Endothelial cell of umbilical vein (primary cell): ENCODE measurements at regions not wholly inside any gene's neighbourhood (a gene's known extent, or its start where the extent isn't known, plus 50 kb on each side); places are given as distances from the start of the nearest gene placed in this dataset.
A peak's percentile ranks its signal among the peaks of the same experiment; 100 is the strongest.

Source experiments
- BruUV-seq: library from RNA; stranded (reverse); fragments of 400-500 nt; replicated peaks from 2 replicates; lab custom pipeline; 2021; lab: Mats Ljungman, UMichigan
- CTCF ChIA-PET: fragments of 300-600, 350-600 bp; sonication (Branson Sonifier 250); formaldehyde crosslinking; loops from one replicate; lab custom pipeline; 2021; ENCODE audit warnings: antibody characterized with exemption, inconsistent platforms; lab: Charles Lee
- POLR2A ChIA-PET: fragments of 300-600, 350-600 bp; sonication (Branson Sonifier 250); formaldehyde crosslinking; loops from one replicate; lab custom pipeline; 2021; ENCODE audit warnings: antibody characterized with exemption, inconsistent platforms; lab: Charles Lee
- DNase-seq: peaks from one replicate; pipeline ENCODE4 v3.0.0-alpha.2; 2011; ENCODE audit warnings: low read depth, low spot score
- FAIRE-seq: peaks from 2 replicates; lab custom pipeline; 2011; peaks lifted over from hg19 to GRCh38; lab: Jason Lieb, UNC
- H2AFZ ChIP-seq: 2 replicates; pipeline ENCODE4 v1.6.0; 2012; ENCODE audit warnings: low read depth, low read length, control low read depth, inconsistent platforms
- H3K27ac ChIP-seq: 2 replicates; pipeline ENCODE4 v1.5.1; 2011; ENCODE audit warnings: low read depth, mild to moderate bottlenecking, control low read depth, low read length, moderate library complexity; ENCODE audit not compliant: insufficient read depth
- H3K27me3 ChIP-seq, 2 experiments: 2 replicates each; pipeline versions ENCODE4 v1.6.0 to v1.6.1; 2011; ENCODE audit warnings: low read length in 2 of 2, mixed read lengths in 1 of 2; ENCODE audit not compliant: control insufficient read depth in 2 of 2, insufficient read depth in 2 of 2
- H3K36me3 ChIP-seq, 2 experiments: 2 replicates in 1 of 2; 3 replicates in 1 of 2; pipeline ENCODE4 v1.5.1; 2011; ENCODE audit warnings: low read length in 2 of 2, mild to moderate bottlenecking in 1 of 2, moderate library complexity in 1 of 2; ENCODE audit not compliant: control insufficient read depth in 2 of 2, insufficient read depth in 2 of 2; ENCODE audit errors: extremely low read depth in 1 of 2
- H3K4me1 ChIP-seq: 3 replicates; pipeline ENCODE4 v1.5.1; 2011; ENCODE audit warnings: mild to moderate bottlenecking, low read length; ENCODE audit not compliant: control insufficient read depth, insufficient read depth; ENCODE audit errors: extremely low read depth
- H3K4me2 ChIP-seq: 2 replicates; pipeline ENCODE4 v1.6.1; 2011; ENCODE audit warnings: low read length, control low read depth, mixed read lengths; ENCODE audit not compliant: insufficient read depth
- H3K4me3 ChIP-seq, 3 experiments: fragments of 200-600 bp in 1 of 3; sonication (generic), shearing (Covaris generic) in 1 of 3; replicated peaks in 1 of 3; 2 replicates each; pipeline ENCODE4 v1.5.1; 2011 to 2016; ENCODE audit warnings: control low read depth in 3 of 3, low read length in 3 of 3, mild to moderate bottlenecking in 2 of 3, inconsistent platforms in 1 of 3, low read depth in 1 of 3, moderate library complexity in 1 of 3; ENCODE audit not compliant: insufficient read depth in 1 of 3
- H3K79me2 ChIP-seq: 2 replicates; pipeline ENCODE4 v1.6.0; 2012; ENCODE audit warnings: low read length, inconsistent platforms; ENCODE audit not compliant: control insufficient read depth, insufficient read depth
- H3K9ac ChIP-seq: replicated peaks from 2 replicates; pipeline ENCODE3; 2011; ENCODE audit warnings: low read length, control low read depth; ENCODE audit not compliant: insufficient read depth; ENCODE audit errors: extremely low read depth
- H3K9me1 ChIP-seq: replicated peaks from 3 replicates; pipeline ENCODE4 v1.6.0; 2011; ENCODE audit warnings: mild to moderate bottlenecking, low read length; ENCODE audit not compliant: control insufficient read depth, insufficient read depth; ENCODE audit errors: extremely low read depth
- H3K9me3 ChIP-seq: replicated peaks from 2 replicates; pipeline ENCODE4 v1.5.1; 2012; ENCODE audit warnings: low read length, inconsistent platforms; ENCODE audit not compliant: control insufficient read depth, insufficient read depth
- H4K20me1 ChIP-seq: replicated peaks from 2 replicates; pipeline ENCODE3; 2011; ENCODE audit warnings: mild to moderate bottlenecking, low read length; ENCODE audit not compliant: control insufficient read depth, insufficient read depth; ENCODE audit errors: extremely low read depth
- CTCF ChIP-seq, 2 donors: IDR thresholded peaks; 1 replicate in 1 of 2; 2 replicates in 1 of 2; pipeline ENCODE4 v1.5.1; 2011; ENCODE audit warnings: low read length in 2 of 2, mild to moderate bottlenecking in 2 of 2, moderate library complexity in 2 of 2, control low read depth in 1 of 2, inconsistent platforms in 1 of 2, low read depth in 1 of 2; ENCODE audit not compliant: insufficient read depth in 1 of 2; ENCODE audit errors: extremely low read depth in 1 of 2
- EZH2 ChIP-seq: IDR thresholded peaks from 2 replicates; pipeline ENCODE4 v1.6.1; 2012; ENCODE audit warnings: borderline replicate concordance, low read depth, mild to moderate bottlenecking, moderate library complexity, low read length, inconsistent platforms; ENCODE audit not compliant: severe bottlenecking
- FOS ChIP-seq: IDR thresholded peaks from 2 replicates; pipeline ENCODE4 v1.6.1; 2011; ENCODE audit warnings: mild to moderate bottlenecking, low read length, moderate library complexity, borderline replicate concordance; ENCODE audit not compliant: insufficient read depth
- GATA2 ChIP-seq: IDR thresholded peaks from 2 replicates; pipeline ENCODE4 v1.7.0; 2011; ENCODE audit warnings: low read depth, mild to moderate bottlenecking, moderate library complexity, mixed read lengths, low read length; ENCODE audit not compliant: insufficient read length, insufficient read depth
- JUN ChIP-seq: IDR thresholded peaks from 2 replicates; pipeline ENCODE4 v1.6.1; 2011; ENCODE audit warnings: borderline replicate concordance, low read depth; ENCODE audit not compliant: insufficient read length, insufficient read depth
- MAX ChIP-seq: IDR thresholded peaks from 2 replicates; pipeline ENCODE4 v1.6.1; 2011; ENCODE audit not compliant: insufficient read depth, insufficient read length
- MYC ChIP-seq: IDR thresholded peaks from one replicate; pipeline ENCODE4 v1.6.1; 2011; ENCODE audit warnings: mild to moderate bottlenecking, low read depth, low read length
- POLR2A ChIP-seq: IDR thresholded peaks from 2 replicates; pipeline ENCODE4 v1.6.1; 2012; ENCODE audit warnings: low read depth, mild to moderate bottlenecking, control low read depth, low read length
- POLR2AphosphoS5 ChIP-seq: IDR thresholded peaks from 2 replicates; pipeline ENCODE4 v1.6.1; 2012; ENCODE audit warnings: low read depth, mild to moderate bottlenecking, control low read depth, low read length, moderate library complexity; ENCODE audit not compliant: insufficient read depth
- dilution Hi-C: fragments of 300-500 bp; cut with MboI; formaldehyde crosslinking; loops from one replicate; pipeline ENCODE4 v1.15.0; 2019; ENCODE audit warnings: low sequenced_read_pairs; ENCODE audit not compliant: extremely low pct_ligation_motif_present
- intact Hi-C: fragments of 100-400 bp; cut with micrococcal nuclease; formaldehyde crosslinking; loops from one replicate; pipeline ENCODE4 v1.10.0; 2022

- H3K36me3 ChIP-seq = no peaks in the 10 kb centered on the region
- TF ChIP-seq GATA2 = no peak
- no peak for TF ChIP-seq EZH2
- no peak for TF ChIP-seq POLR2AphosphoS5
- no peak for TF ChIP-seq MYC
- TF ChIP-seq POLR2A = no peak
- TF ChIP-seq CTCF (IDR thresholded peaks at IDR 0.05; ENCODE audit: extremely low read depth in 1 of 2, insufficient read depth in 1 of 2, low read depth in 1 of 2, low read length in 2 of 2) = no peak
- TF ChIP-seq JUN = no peak
- no peak for TF ChIP-seq FOS
- TF ChIP-seq MAX = no peak
- BruUV-seq = no TSS peak
- intact Hi-C loops (no loop called here), dilution Hi-C loops (no loop called here)
- no peaks in the 10 kb centered on the region for H3K79me2 ChIP-seq
- FAIRE-seq (no peak), DNase-seq (no peak)
- no peaks in the 10 kb centered on the region for H3K9me3 ChIP-seq
- H2AFZ ChIP-seq = peak overlapping the region; percentile 75
- H3K9me1 ChIP-seq = no peaks in the 10 kb centered on the region
- H3K27ac ChIP-seq = no peak overlapping the region
- ChIA-PET POLR2A (no interaction called here), CTCF (interaction anchor here (1.3 kb wide), 2 partner anchors 384 to 429 kb away, joined by 4 to 5 read pairs; no protein-coding TSS in a partner anchor)
- H3K9ac ChIP-seq = no peak overlapping the region
- H4K20me1 ChIP-seq = no peaks in the 10 kb centered on the region
- peaks cover 16% of the 10 kb centered on the region for H3K4me1 ChIP-seq
- H3K27me3 ChIP-seq = no peaks in the 10 kb centered on the region
- H3K4me3 ChIP-seq = no peak overlapping the region
- no peak overlapping the region for H3K4me2 ChIP-seq
Measured at GRCh38 chr2:37448342-37449120, 104.1 kb downstream of the QPCT start.
